DND-41 (cell line): ENCODE measurements at regions not wholly inside any gene's neighbourhood (a gene's known extent, or its start where the extent isn't known, plus 50 kb on each side); places are given as distances from the start of the nearest gene placed in this dataset.

Experiments used
- ATAC-seq: fragments of 200-7000 bp; cut with Tn5 transposase; 3 replicates; pipeline ENCODE4 v1.9.1; 2021; ENCODE audit warnings: low read depth; ENCODE audit not compliant: insufficient read depth
- DNase-seq: peaks from one replicate; pipeline ENCODE4 v3.0.0-alpha.2; 2020
- H2AFZ ChIP-seq: 2 replicates; pipeline ENCODE4 v1.6.0; 2012; ENCODE audit warnings: low read depth, low read length
- H3K27ac ChIP-seq: 2 replicates; pipeline ENCODE4 v1.5.1; 2012; ENCODE audit warnings: low read length, inconsistent platforms
- H3K27me3 ChIP-seq: fragments of 200-600 bp; sonication (generic); 2 replicates; pipeline ENCODE4 v1.6.0; 2012; ENCODE audit warnings: low read length, mild to moderate bottlenecking, inconsistent platforms; ENCODE audit not compliant: insufficient read depth, poor library complexity
- H3K36me3 ChIP-seq: 2 replicates; pipeline ENCODE4 v1.5.1; 2012; ENCODE audit warnings: low read length, inconsistent platforms; ENCODE audit not compliant: insufficient read depth
- H3K4me1 ChIP-seq: 2 replicates; pipeline ENCODE4 v1.5.1; 2012; ENCODE audit warnings: mild to moderate bottlenecking, low read length; ENCODE audit not compliant: insufficient read depth
- H3K4me2 ChIP-seq: 2 replicates; pipeline ENCODE4 v1.6.0; 2012; ENCODE audit warnings: mild to moderate bottlenecking, moderate library complexity, low read length, inconsistent platforms; ENCODE audit not compliant: insufficient read depth
- H3K4me3 ChIP-seq, 2 experiments: fragments of 200-600 bp in 1 of 2; shearing (Covaris generic) in 1 of 2; 2 replicates each; pipeline ENCODE4 v1.5.1; 2012 to 2016; ENCODE audit warnings: inconsistent platforms in 2 of 2, low read length in 2 of 2, mild to moderate bottlenecking in 2 of 2, low read depth in 1 of 2, moderate library complexity in 1 of 2
- H3K79me2 ChIP-seq: 2 replicates; pipeline ENCODE4 v1.6.0; 2012; ENCODE audit warnings: low read length, inconsistent platforms; ENCODE audit not compliant: insufficient read depth
- H3K9ac ChIP-seq: 2 replicates; pipeline ENCODE4 v1.6.0; 2012; ENCODE audit warnings: low read depth, mild to moderate bottlenecking, inconsistent platforms, low read length, moderate library complexity
- H3K9me3 ChIP-seq: 2 replicates; pipeline ENCODE4 v1.5.1; 2012; ENCODE audit warnings: low read length, moderate library complexity, mild to moderate bottlenecking, inconsistent platforms; ENCODE audit not compliant: insufficient read depth, severe bottlenecking
- H4K20me1 ChIP-seq: 2 replicates; pipeline ENCODE4 v1.6.0; 2012; ENCODE audit warnings: low read length; ENCODE audit not compliant: insufficient read depth
- CTCF ChIP-seq: IDR thresholded peaks from 2 replicates; pipeline ENCODE4 v1.5.1; 2012; ENCODE audit warnings: borderline replicate concordance, low read length, moderate library complexity, mild to moderate bottlenecking; ENCODE audit not compliant: poor library complexity, severe bottlenecking; ENCODE audit errors: extremely low read depth
- EZH2 ChIP-seq: IDR thresholded peaks from 3 replicates; pipeline ENCODE4 v1.6.1; 2012; ENCODE audit warnings: borderline replicate concordance, low read depth, mild to moderate bottlenecking, moderate library complexity, low read length, inconsistent platforms; ENCODE audit not compliant: severe bottlenecking

DNA sequence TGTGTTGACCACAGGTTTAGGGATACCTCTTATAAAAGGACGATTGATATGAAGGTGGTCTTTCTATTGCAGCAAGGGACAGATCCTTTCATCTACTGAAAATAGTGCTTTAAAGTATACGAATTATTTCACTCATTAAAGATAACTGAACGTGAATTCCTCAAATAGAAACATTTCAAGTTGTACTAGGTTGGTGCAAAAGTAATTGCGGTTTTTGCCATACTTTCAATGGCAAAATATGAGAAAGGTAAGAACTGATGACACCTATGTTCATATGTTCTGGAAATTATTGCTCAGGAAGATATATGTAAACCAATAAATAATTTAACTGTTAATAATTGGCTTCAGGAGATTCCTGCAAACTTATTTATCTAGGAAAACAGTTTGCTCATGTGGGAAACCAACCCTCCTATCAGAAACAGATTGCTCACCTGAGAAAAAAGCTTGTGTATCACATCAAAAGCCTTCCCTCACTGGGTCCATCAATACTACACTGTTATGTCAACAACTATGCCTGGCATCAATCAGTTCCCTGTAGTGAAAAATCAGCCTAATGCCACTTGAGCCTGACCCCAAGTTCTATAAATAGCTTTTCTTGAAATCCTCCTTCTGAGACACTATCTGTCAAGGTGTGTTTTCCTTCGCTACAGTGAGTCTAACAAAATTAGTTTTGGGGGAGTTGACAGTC is 81.5 kb upstream of the ACSL3 start:
- Histone ChIP-seq H3K9ac (no peak overlapping the region), H3K27ac (no peak overlapping the region), H2AFZ (no peak overlapping the region), H3K79me2 (no peaks in the 10 kb centered on the region), H3K9me3 (no peaks in the 10 kb centered on the region), H3K36me3 (no peaks in the 10 kb centered on the region), H3K4me1 (no peaks in the 10 kb centered on the region), H3K4me2 (no peak overlapping the region), H4K20me1 (no peaks in the 10 kb centered on the region), H3K4me3 (no peak overlapping the region), H3K27me3 (no peaks in the 10 kb centered on the region)
- ATAC-seq (no peak), DNase-seq (no peak)
- no peak for TF ChIP-seq CTCF
- no peak for TF ChIP-seq EZH2

- H3K4me2 ChIP-seq, result no peak overlapping the region
- no peak overlapping the region for H3K9ac ChIP-seq
- H4K20me1 ChIP-seq, result no peaks in the 10 kb centered on the region
- no peak overlapping the region for H3K4me3 ChIP-seq
- H3K27ac ChIP-seq, result no peak overlapping the region
- no peaks in the 10 kb centered on the region for H3K9me3 ChIP-seq
- no peaks in the 10 kb centered on the region for H3K4me1 ChIP-seq
- no peaks in the 10 kb centered on the region for H3K79me2 ChIP-seq
- ATAC-seq (no peak), DNase-seq (no peak)
- no peaks in the 10 kb centered on the region for H3K36me3 ChIP-seq
- no peaks in the 10 kb centered on the region for H3K27me3 ChIP-seq
- no peak overlapping the region for H2AFZ ChIP-seq
- TF ChIP-seq EZH2 (no peak), CTCF (no peak)
Measured at GRCh38 chr2:222780051-222780450, 80.8 kb upstream of the ACSL3 start.

DNA sequence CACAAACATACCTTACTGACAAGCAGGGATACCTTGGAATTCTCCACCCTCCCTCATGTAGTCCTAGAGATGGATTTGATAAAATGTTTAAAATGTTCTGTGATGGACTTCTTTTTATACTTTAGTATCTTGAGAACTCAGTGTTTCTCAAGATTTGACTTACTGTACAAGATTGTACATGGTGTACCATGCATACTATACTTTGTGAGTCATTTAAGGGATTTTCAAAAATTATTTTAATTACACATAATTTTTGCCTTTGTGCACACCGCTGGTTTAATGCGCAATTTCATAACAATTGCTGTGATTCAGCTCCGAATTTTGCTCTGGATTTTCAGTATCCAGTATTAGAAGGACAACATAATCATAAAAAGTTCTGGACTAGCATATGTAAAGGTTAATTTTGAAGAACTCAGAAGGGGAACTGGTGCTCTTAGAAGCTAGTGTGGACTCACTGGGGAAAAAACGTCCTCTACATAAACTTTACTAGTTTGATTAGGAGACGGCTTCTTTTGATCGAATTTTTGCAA is 78.6 kb upstream of the ACSL3 start:
- no peaks in the 10 kb centered on the region for H3K36me3 ChIP-seq
- no peaks in the 10 kb centered on the region for H3K79me2 ChIP-seq
- no peaks in the 10 kb centered on the region for H3K4me1 ChIP-seq
- H2AFZ ChIP-seq, result no peak overlapping the region
- H3K9me3 ChIP-seq, result no peaks in the 10 kb centered on the region
- TF ChIP-seq CTCF (no peak), EZH2 (no peak)
- H3K4me3 ChIP-seq, result no peak overlapping the region
- DNase-seq (no peak), ATAC-seq (no peak)
- H3K27me3 ChIP-seq, result no peaks in the 10 kb centered on the region
- no peaks in the 10 kb centered on the region for H4K20me1 ChIP-seq
- H3K9ac ChIP-seq, result no peak overlapping the region
- H3K4me2 ChIP-seq, result no peak overlapping the region
- no peak overlapping the region for H3K27ac ChIP-seq

DNA sequence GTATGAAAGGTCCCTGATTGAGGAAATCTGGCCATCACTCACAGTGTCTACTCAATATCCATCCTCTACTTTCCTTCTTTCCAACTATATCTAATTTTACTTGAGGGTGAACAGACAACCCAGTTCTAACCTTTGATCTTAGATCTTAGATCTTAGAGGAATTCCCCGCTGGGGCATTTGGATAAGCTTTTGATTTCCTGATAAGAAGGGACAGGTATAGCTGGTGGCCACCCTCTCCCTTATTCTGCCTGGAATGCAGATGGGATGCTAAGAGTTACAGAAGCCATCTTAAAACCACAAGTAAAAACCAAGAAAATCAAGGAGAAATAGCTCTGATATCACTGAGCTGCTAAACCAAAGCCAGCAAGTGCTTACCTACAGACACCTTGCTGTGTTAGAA is 77.2 kb upstream of the ACSL3 start:
- Histone ChIP-seq H4K20me1 (no peaks in the 10 kb centered on the region), H3K9me3 (no peaks in the 10 kb centered on the region), H3K9ac (no peak overlapping the region), H3K27ac (no peak overlapping the region), H3K36me3 (no peaks in the 10 kb centered on the region), H3K27me3 (no peaks in the 10 kb centered on the region), H2AFZ (no peak overlapping the region), H3K4me2 (no peak overlapping the region), H3K4me3 (no peak overlapping the region), H3K4me1 (no peaks in the 10 kb centered on the region), H3K79me2 (no peaks in the 10 kb centered on the region)
- DNase-seq, result no peak
- no peak for ATAC-seq
- no peak for TF ChIP-seq CTCF
- no peak for TF ChIP-seq EZH2
